OCI-LY3 (cell line): ENCODE measurements at regions not wholly inside any gene's neighbourhood (a gene's known extent, or its start where the extent isn't known, plus 50 kb on each side); places are given as distances from the start of the nearest gene placed in this dataset.

Experiments
- H2AFZ ChIP-seq: fragments of 200-600, 300-600 bp; shearing (Covaris generic); 2 replicates; pipeline ENCODE4 v1.6.0; 2014; ENCODE audit warnings: antibody characterized with exemption, low read depth, low read length
- H3K27ac ChIP-seq: fragments of 200-600, 300-600 bp; sonication (generic); 2 replicates; pipeline ENCODE4 v1.5.1; 2014; ENCODE audit warnings: mild to moderate bottlenecking, low read length, moderate library complexity, mixed read lengths
- H3K27me3 ChIP-seq: fragments of 200-600, 300-600 bp; sonication (generic); 2 replicates; pipeline ENCODE4 v1.6.1; 2014; ENCODE audit warnings: low read depth, low read length, mixed read lengths
- H3K36me3 ChIP-seq: fragments of 200-600, 300-600 bp; sonication (generic); replicated peaks from 2 replicates; pipeline ENCODE3; 2014; ENCODE audit warnings: low read depth, low read length, mixed read lengths
- H3K4me1 ChIP-seq: fragments of 300-600, 200-600 bp; sonication (generic); 2 replicates; pipeline ENCODE4 v1.6.1; 2014; ENCODE audit warnings: low read length, mixed read lengths
- H3K4me2 ChIP-seq: fragments of 200-600, 300-600 bp; sonication (generic); 2 replicates; pipeline ENCODE4 v1.6.1; 2014; ENCODE audit warnings: low read length, mixed read lengths
- H3K4me3 ChIP-seq: fragments of 300-600, 200-600 bp; sonication (generic); 2 replicates; pipeline ENCODE4 v1.5.1; 2014; ENCODE audit warnings: antibody characterized with exemption, mild to moderate bottlenecking, low read length, moderate library complexity
- H3K79me2 ChIP-seq: fragments of 300-600, 200-600 bp; shearing (Covaris generic); 2 replicates; pipeline ENCODE4 v1.6.1; 2014; ENCODE audit warnings: mild to moderate bottlenecking, low read length, mixed read lengths
- H3K9ac ChIP-seq: fragments of 300-600, 200-600 bp; shearing (Covaris generic); 2 replicates; pipeline ENCODE4 v1.6.0; 2014; ENCODE audit warnings: mild to moderate bottlenecking, low read length, moderate library complexity
- H3K9me3 ChIP-seq: fragments of 200-600, 300-600 bp; shearing (Covaris generic); 2 replicates; pipeline ENCODE4 v1.6.1; 2014; ENCODE audit warnings: low read length, mixed read lengths; ENCODE audit not compliant: insufficient read depth
- H4K20me1 ChIP-seq: fragments of 200-600, 300-600 bp; sonication (generic); 2 replicates; pipeline ENCODE4 v1.6.1; 2016; ENCODE audit warnings: low read length, mixed read lengths; ENCODE audit not compliant: insufficient read depth
- CTCF ChIP-seq: fragments of 200-600, 300-600 bp; sonication (generic); IDR thresholded peaks from 2 replicates; pipeline ENCODE4 v1.5.1; 2014; ENCODE audit warnings: antibody characterized with exemption, low read length, low read depth
- EZH2phosphoT487 ChIP-seq: fragments of 200-600 bp; shearing (Covaris generic); IDR thresholded peaks from 2 replicates; pipeline ENCODE4 v1.6.1; 2018; ENCODE audit warnings: antibody characterized with exemption, mixed run types, low read depth

- Histone ChIP-seq H3K27ac (no peak overlapping the region), H3K4me3 (no peak overlapping the region), H3K9ac (no peak overlapping the region), H3K27me3 (no peaks in the 10 kb centered on the region), H3K4me2 (no peak overlapping the region), H3K79me2 (no peaks in the 10 kb centered on the region), H2AFZ (no peak overlapping the region), H3K36me3 (no peaks in the 10 kb centered on the region), H3K9me3 (no peaks in the 10 kb centered on the region), H4K20me1 (no peaks in the 10 kb centered on the region), H3K4me1 (0 out of 2 replicates have a peak, but pooled peaks cover 4% of the 10 kb centered on the region)
- TF ChIP-seq CTCF (no peak), EZH2phosphoT487 (no peak)
These were observed 210.1 kb upstream of the MSX2 start for GRCh38 chr5:174514325-174514724.

- no peaks in the 10 kb centered on the region for H3K9me3 ChIP-seq
- H3K27ac ChIP-seq: no peak overlapping the region
- 0 out of 2 replicates have a peak, but pooled peaks cover 4% of the 10 kb centered on the region for H3K4me1 ChIP-seq
- no peak overlapping the region for H3K4me2 ChIP-seq
- H2AFZ ChIP-seq: no peak overlapping the region
- no peaks in the 10 kb centered on the region for H3K79me2 ChIP-seq
- no peaks in the 10 kb centered on the region for H3K27me3 ChIP-seq
- no peaks in the 10 kb centered on the region for H3K36me3 ChIP-seq
- TF ChIP-seq EZH2phosphoT487: no peak
- no peak for TF ChIP-seq CTCF
- no peaks in the 10 kb centered on the region for H4K20me1 ChIP-seq
- no peak overlapping the region for H3K9ac ChIP-seq
- no peak overlapping the region for H3K4me3 ChIP-seq
These were observed 209.4 kb upstream of the MSX2 start for GRCh38 chr5:174514983-174515394.

- no peaks in the 10 kb centered on the region for H3K27me3 ChIP-seq
- no peak overlapping the region for H3K27ac ChIP-seq
- no peaks in the 10 kb centered on the region for H4K20me1 ChIP-seq
- no peak for TF ChIP-seq EZH2phosphoT487
- TF ChIP-seq CTCF: no peak
- H3K4me2 ChIP-seq: no peak overlapping the region
- no peak overlapping the region for H3K4me3 ChIP-seq
- H3K9ac ChIP-seq: no peak overlapping the region
- H2AFZ ChIP-seq: no peak overlapping the region
- H3K4me1 ChIP-seq: peaks cover 10% of the 10 kb centered on the region
- H3K9me3 ChIP-seq: no peaks in the 10 kb centered on the region
- H3K36me3 ChIP-seq: no peaks in the 10 kb centered on the region
- no peaks in the 10 kb centered on the region for H3K79me2 ChIP-seq
These were observed 207.6 kb upstream of the MSX2 start for GRCh38 chr5:174516741-174517140.

GRCh38 chr5:174518512-174518911 is 205.9 kb upstream of the MSX2 start:
- Histone ChIP-seq H3K4me1 (peaks cover 16% of the 10 kb centered on the region), H3K79me2 (no peaks in the 10 kb centered on the region), H3K27ac (no peak overlapping the region), H3K9ac (no peak overlapping the region), H3K4me3 (no peak overlapping the region), H3K36me3 (no peaks in the 10 kb centered on the region), H2AFZ (no peak overlapping the region), H3K27me3 (no peaks in the 10 kb centered on the region), H3K9me3 (no peaks in the 10 kb centered on the region), H3K4me2 (no peak overlapping the region), H4K20me1 (no peaks in the 10 kb centered on the region)
- TF ChIP-seq EZH2phosphoT487: no peak
